Breast epithelium (tissue), 3 donors: ENCODE measurements at regions not wholly inside any gene's neighbourhood (a gene's known extent, or its start where the extent isn't known, plus 50 kb on each side); places are given as distances from the start of the nearest gene placed in this dataset.

Experiments used
- CTCF ChIP-seq, 3 donors: fragments of 450-650 bp; IDR thresholded peaks; one replicate each; pipeline ENCODE4 v1.5.1; 2016 to 2017; ENCODE audit warnings: antibody characterized with exemption in 3 of 3, mild to moderate bottlenecking in 3 of 3, moderate library complexity in 3 of 3
- POLR2A ChIP-seq: fragments of 450-650 bp; IDR thresholded peaks from one replicate; pipeline ENCODE4 v1.6.1; 2016; ENCODE audit warnings: antibody characterized with exemption, mild to moderate bottlenecking, moderate library complexity
- POLR2AphosphoS5 ChIP-seq, 3 donors: sonication (generic); formaldehyde crosslinking; IDR thresholded peaks; one replicate each; pipeline ENCODE4 v1.6.1; 2017; ENCODE audit warnings: antibody characterized with exemption in 3 of 3

GRCh38 chr3:152610622-152611021 lies 224.3 kb upstream of the P2RY1 start:
- no peak for TF ChIP-seq CTCF (IDR thresholded peaks at IDR 0.05)
- TF ChIP-seq POLR2A: no peak
- TF ChIP-seq POLR2AphosphoS5 (IDR thresholded peaks at IDR 0.05): no peak
